AG04449 (cell line): ENCODE measurements at regions not wholly inside any gene's neighbourhood (a gene's known extent, or its start where the extent isn't known, plus 50 kb on each side); places are given as distances from the start of the nearest gene placed in this dataset.
A peak's percentile ranks its signal among the peaks of the same experiment; 100 is the strongest.

Experiments
- CTCF ChIA-PET: fragments of 350-600 bp; formaldehyde crosslinking; extraction: SDS; loops from one replicate; lab custom pipeline; 2021; ENCODE audit warnings: antibody characterized with exemption; lab: Yijun Ruan, JAX
- POLR2A ChIA-PET: fragments of 400-600, 350-600 bp; formaldehyde crosslinking; extraction: SDS; loops from one replicate; lab custom pipeline; 2020; ENCODE audit warnings: antibody characterized with exemption, inconsistent platforms; lab: Yijun Ruan, JAX
- DNase-seq: peaks from one replicate; pipeline ENCODE4 v3.0.0-alpha.2; 2010; ENCODE audit warnings: low read depth, low spot score
- H3K4me3 ChIP-seq: 2 replicates; pipeline ENCODE4 v1.5.1; 2011; ENCODE audit warnings: low read depth, mild to moderate bottlenecking, control low read depth, low read length
- TF ChIP-seq, protein P1 (sequence below): IDR thresholded peaks from one replicate; pipeline ENCODE4 v1.5.1; 2011; ENCODE audit warnings: mild to moderate bottlenecking, moderate library complexity, low read length, control low read depth, inconsistent platforms; ENCODE audit not compliant: insufficient read depth; ENCODE audit errors: missing control alignments

DNA sequence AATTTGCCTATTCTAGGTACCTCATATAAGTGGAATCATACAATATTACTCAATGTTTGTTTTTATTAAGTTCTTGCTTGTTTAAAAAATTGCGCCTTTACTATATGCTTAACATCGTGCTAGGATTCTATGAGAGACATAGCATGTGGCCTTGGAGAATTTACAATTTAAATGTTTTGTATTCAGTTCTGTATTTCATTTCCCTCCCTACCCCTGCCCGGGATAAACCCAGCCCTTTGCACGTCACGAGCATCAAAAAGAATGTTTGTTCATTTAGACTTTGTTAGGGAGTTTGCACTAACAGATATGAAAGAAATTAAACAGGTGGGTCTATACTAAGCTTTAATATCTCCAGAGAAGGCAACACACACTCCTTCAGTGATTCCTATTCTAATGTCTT lies 75.7 kb downstream of the C18orf54 start:
- ChIA-PET POLR2A (no interaction called here), CTCF (interaction anchor here (0.9 kb wide), 1 partner anchor 238 kb away, joined by 3 read pairs; no protein-coding TSS in a partner anchor)
- TF ChIP-seq, protein P1, sequence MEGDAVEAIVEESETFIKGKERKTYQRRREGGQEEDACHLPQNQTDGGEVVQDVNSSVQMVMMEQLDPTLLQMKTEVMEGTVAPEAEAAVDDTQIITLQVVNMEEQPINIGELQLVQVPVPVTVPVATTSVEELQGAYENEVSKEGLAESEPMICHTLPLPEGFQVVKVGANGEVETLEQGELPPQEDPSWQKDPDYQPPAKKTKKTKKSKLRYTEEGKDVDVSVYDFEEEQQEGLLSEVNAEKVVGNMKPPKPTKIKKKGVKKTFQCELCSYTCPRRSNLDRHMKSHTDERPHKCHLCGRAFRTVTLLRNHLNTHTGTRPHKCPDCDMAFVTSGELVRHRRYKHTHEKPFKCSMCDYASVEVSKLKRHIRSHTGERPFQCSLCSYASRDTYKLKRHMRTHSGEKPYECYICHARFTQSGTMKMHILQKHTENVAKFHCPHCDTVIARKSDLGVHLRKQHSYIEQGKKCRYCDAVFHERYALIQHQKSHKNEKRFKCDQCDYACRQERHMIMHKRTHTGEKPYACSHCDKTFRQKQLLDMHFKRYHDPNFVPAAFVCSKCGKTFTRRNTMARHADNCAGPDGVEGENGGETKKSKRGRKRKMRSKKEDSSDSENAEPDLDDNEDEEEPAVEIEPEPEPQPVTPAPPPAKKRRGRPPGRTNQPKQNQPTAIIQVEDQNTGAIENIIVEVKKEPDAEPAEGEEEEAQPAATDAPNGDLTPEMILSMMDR, result no peak
- H3K4me3 ChIP-seq, result no peak overlapping the region
- DNase-seq, result no peak

GRCh38 chr18:54433857-54434256 lies 76.2 kb downstream of the C18orf54 start:
- TF ChIP-seq, protein P1, result no peak
- no peak overlapping the region for H3K4me3 ChIP-seq
- POLR2A ChIA-PET, result no interaction called here
- CTCF ChIA-PET, result interaction anchor here (0.9 to 1.2 kb wide), 2 partner anchors 9 to 237 kb away, joined by 3 read pairs; no protein-coding TSS in a partner anchor
- no peak for DNase-seq

- H3K4me3 ChIP-seq, result no peak overlapping the region
- TF ChIP-seq, protein P1, result no peak
- no peak for DNase-seq
- ChIA-PET CTCF (interaction anchor here (1.2 kb wide), 1 partner anchor 10 kb away, joined by 3 read pairs; no protein-coding TSS in a partner anchor), POLR2A (no interaction called here)
These were observed 76.7 kb downstream of the C18orf54 start for GRCh38 chr18:54434453-54434852.

GRCh38 chr18:54436501-54436900 lies 78.8 kb downstream of the C18orf54 start:
- TF ChIP-seq, protein P1, result no peak
- ChIA-PET CTCF (interaction anchor here (1.7 kb wide), 1 partner anchor 8 kb away, joined by 3 read pairs; no protein-coding TSS in a partner anchor), POLR2A (no interaction called here)
- H3K4me3 ChIP-seq, result no peak overlapping the region
- DNase-seq, result no peak

DNA sequence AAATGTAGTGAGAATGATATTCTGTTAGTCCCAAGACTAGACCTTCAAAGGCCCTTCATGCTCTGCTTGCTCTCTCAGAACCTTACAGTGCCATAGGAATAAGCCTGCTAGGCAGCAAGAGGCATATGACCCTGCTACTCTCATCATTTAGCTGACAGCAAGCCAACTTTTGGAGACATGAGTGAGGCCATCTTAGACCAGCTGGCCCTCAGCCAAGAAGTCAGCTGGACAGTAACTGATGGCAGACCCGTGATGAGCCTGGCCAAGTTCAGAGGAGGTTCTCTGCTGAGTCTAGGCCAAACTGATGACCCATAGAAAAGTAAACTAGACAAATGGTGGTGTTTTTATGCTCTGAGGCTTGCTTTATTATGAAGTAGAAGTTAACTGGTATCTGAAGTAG lies 82.6 kb downstream of the C18orf54 start:
- CTCF ChIA-PET, result interaction anchor here (1.7 to 8.2 kb wide), 2 partner anchors 207 to 231 kb away, joined by 4 to 125 read pairs; no protein-coding TSS in a partner anchor
- H3K4me3 ChIP-seq, result no peak overlapping the region
- no peak for DNase-seq
- TF ChIP-seq, protein P1, result no peak
- POLR2A ChIA-PET, result no interaction called here

DNA sequence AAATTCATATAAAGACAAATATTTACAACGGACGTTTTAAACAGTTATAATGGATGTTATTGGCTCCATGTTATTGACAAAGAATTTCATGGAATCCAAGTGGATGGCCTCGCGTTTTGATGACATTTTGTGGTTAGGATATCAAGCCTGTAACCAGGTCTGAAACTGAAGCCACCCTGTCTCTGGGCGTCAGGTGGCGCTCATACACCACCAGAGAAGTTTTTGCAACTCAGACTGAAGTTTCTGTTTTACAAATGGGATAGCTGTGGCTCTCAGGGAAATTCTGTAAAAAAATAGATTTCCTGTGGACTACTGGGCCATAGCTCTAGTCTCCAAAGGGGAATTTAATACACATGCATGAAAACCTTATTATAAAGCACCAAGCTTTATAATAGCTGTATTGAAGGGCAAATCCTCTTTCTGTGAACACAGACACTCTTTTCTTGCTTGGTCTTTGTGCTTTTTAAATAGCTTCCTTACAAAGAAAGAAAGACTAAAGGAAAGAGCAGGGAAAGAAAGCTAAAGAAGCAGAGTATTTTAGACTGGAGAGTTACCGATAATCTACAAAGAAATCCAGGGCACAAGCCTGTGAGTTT lies 86.7 kb downstream of the C18orf54 start:
- peak; percentile 9 for DNase-seq
- CTCF ChIA-PET, result interaction anchor here (0.7 to 8.2 kb wide), 22 partner anchors 8 to 571 kb away, joined by 3 to 125 read pairs (median 3); no protein-coding TSS in a partner anchor
- POLR2A ChIA-PET, result no interaction called here
- no peak overlapping the region for H3K4me3 ChIP-seq
- TF ChIP-seq, protein P1, result peak; percentile 77
